ENCODE measurements at regions not wholly inside any gene's neighbourhood (a gene's known extent, or its start where the extent isn't known, plus 50 kb on each side); places are given as distances from the start of the nearest gene placed in this dataset.

DNA sequence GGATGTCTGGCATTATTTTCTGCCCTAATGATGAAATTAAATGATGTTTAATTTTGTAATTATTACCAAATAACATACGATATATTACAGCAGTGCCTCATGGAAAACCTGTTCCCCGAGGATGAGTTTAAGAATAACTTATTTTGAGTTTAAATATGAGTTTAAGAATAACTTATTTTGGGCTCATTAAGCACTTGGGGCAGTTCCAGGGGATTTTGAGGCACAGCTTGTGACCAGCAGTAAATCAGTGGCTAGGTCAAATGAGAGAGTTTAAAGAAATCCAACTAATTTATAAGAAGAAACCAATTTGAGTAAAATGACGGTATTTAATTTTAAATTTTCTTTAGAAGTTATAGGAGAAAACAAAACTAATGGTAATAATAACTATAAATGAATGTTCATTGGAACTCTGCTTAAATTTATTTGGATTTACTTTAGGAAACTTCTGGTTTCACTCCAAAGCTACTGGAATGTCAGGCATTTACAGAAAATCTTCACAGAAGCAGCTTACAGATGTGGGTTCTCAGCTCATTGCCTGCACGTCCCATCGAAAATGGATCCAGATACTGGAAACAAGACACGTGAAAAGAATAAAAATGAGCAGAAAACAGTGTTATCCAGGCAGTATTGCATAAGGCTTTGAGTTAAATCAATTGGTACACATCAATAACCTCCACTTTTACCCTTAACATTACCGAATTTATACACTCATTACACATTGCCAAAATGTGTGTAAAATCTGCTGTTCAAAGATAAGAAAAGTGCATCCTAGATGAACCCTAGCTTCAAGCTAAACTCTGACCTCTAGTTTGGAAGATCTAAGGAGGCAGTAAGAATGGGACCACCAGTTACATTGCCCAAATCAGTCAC is 784.5 kb upstream of the IGFBP3 start:
- no peak for DNase-seq

DNA sequence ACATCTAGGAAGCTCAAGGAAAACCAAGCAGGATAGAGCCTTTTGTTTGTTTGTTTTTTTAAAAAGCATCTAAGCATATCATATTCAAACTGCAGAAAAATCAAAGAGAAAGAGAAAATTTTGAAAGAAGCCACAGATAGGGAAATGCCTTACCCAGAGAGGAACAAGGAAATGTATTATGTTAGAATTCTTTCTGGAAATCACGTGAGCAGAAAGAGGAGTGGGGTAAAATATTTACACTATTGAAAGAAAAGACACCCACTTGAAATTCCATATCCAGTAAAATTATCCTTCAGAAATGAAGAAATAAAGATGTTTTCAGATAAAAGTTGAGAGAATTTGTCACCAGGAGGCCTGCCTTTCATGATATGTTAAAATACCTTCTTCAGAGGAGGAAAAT is 775.7 kb upstream of the IGFBP3 start:
- no peak for DNase-seq

- no peak for DNase-seq
These were observed 774.1 kb upstream of the IGFBP3 start for GRCh38 chr7:46695051-46695708.

GRCh38 chr7:46694058-46694457 is 773.0 kb upstream of the IGFBP3 start:
- no peak for DNase-seq

DNA sequence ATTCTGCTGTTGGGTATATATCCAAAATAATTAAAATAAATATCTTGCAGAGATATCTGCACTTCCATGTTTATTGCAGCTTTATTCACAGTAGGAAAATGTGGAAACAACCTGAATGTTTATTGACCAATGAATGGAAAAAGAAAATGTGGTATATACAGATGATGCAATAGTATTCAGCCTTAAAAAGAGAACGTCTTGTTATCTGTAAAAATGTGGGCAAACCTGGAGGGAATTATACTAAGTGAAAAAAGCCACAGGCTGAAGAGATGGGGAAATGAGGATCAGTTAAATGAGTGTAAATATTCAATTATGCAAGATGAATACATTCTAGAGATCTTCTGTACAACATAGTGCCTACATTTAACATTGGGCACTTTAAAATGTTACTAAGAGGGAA is 766.1 kb upstream of the IGFBP3 start:
- DNase-seq = no peak

- DNase-seq = no peak
These were observed 764.0 kb upstream of the IGFBP3 start for GRCh38 chr7:46685051-46685450.

DNA sequence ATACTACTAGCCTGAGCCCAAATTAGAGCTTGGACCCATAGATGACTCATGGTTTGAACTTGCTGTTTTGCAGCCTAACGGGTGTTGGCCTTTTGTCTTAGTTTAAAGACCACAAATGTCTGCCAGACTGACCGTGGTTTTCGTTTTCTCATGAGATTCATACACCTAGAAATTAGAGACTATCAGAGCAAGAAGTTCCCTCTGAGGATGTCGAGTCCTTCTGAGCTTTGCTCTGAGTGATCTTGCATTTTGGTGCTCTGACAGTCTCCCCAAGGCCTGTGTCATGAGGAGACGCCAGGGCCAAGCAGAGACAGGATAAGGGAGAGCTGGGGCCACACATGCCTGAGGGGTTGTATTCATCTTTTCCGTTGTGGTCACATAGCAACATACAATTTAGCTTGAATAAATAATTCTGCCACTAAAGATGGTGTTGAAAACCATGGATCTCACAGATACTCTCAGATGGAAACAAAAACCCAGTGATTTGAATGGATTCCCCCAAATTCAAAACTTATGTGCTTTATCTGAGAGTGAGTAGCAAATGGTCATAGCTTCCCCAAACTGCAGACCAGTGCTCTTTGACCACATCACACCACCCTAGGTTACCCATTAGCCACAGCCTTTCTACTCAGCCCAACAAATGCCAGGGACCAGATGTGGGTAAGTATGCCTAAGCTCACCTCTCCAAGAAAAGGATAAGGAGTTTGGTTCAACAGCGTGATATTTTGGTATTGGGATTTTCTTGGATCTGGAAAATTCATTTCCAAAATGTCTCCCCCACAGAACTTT is 762.0 kb upstream of the IGFBP3 start:
- no peak for DNase-seq

- no peak for DNase-seq
These were observed 760.9 kb upstream of the IGFBP3 start for GRCh38 chr7:46681865-46682503.

GRCh38 chr7:46680147-46680546 is 759.1 kb upstream of the IGFBP3 start:
- DNase-seq = no peak

DNA sequence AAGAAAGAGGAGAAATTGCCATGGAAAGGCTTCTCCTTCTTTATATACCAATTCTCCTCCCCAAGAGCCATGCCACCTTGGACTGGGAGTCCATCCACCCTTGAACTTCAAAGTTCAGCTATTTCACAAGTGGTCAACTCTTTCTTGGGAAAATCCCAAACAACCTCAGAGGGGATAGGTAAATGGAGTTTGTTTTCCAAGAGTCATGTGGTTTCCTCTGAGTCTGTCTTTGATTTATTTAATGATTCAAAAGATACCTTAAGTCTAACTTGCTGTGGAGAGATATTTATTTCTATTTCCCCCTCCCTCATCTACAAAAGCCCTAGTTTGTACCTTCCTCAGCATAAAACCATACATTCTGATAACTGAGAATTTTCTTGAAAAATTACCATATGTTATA is 758.6 kb upstream of the IGFBP3 start:
- no peak for DNase-seq

DNA sequence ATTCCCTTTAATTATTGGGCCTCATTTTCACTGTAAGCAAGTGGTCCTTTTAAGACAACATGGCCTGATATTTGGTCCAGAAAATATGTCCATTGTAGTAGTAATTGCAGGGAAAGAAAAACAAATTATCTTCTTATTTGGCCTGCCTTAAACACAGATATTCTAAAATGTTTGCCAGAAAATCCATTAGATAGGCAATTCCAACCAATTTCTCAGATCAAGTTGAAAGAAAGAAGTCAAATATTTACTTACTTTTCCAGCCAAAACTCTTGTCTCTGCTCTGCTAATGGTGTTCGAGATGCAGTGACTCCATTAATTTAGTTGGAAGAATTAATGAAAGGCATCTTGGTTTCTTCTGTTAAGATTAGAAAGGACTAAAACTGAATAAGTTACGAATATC is 757.3 kb upstream of the IGFBP3 start:
- no peak for DNase-seq

GRCh38 chr7:46675456-46675855 is 754.4 kb upstream of the IGFBP3 start:
- DNase-seq = no peak

- DNase-seq = no peak
These were observed 751.8 kb upstream of the IGFBP3 start for GRCh38 chr7:46672861-46673260.

- DNase-seq = no peak
These were observed 750.2 kb upstream of the IGFBP3 start for GRCh38 chr7:46671108-46671769.

DNA sequence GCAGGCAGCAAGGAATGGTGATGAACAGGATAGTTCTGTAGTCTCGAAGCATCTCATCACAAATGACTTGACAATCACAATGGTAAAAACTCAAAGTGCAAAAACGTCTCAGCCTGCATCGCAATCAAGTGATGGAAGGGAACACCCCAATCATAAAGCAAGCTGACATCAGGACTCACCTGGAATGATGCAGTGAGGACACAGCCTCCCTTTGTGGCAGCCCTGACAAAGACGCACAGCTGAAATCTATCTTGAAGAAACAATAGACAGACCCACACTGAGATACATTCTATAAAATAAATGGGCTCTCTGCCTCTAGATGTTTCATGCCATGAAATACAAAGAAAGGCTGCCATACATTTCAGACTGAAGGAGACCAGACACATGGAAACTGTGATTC is 748.0 kb upstream of the IGFBP3 start:
- DNase-seq = no peak

GRCh38 chr7:46664453-46664852 is 743.4 kb upstream of the IGFBP3 start:
- no peak for DNase-seq

DNA sequence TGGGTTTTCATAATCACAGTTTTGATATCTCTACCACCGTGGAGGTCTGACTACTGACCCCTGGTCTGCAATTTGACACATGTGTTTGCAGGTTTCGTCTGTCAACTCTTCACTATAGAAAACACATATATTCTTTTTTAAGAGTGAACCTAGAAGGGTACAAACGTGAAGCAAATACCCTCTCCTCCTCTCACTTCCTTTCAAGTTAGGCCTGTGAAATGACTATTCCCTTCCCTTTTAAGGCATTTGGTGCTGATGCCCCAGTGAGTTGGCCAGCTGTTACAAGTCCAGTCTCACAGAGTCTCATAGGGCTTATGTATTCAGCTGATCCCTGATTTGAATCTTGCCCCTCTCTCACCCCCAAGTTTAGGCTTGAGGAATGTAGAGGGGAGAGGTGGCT is 742.0 kb upstream of the IGFBP3 start:
- no peak for DNase-seq

- no peak for DNase-seq
These were observed 740.4 kb upstream of the IGFBP3 start for GRCh38 chr7:46661431-46661830.

DNA sequence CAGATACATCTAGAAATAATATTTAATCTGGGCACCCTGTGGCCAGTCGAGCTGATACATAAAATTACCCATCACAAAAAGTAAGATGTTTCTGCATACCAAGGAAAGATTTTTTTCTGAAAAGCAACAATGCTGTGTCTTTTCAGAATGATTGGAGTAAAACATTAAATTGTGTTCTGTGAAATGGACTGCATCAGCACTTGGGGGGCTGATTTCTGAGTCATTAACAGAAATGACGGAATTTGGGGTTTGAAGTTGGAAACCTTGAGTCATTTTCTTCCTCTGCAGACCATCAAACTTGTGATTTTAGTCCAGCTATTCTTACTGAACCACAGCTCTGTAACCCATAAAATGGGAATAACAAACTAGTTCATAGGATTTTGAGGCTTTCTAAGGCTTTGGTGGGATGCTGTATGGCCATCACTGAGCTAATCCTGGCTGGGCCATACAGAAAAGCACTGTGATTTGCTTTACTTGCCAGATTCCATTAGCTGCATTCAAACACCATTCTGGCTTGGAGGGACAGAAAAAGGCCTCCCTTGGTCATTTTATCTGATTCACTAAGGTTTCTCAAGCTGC is 739.4 kb upstream of the IGFBP3 start:
- no peak for DNase-seq

DNA sequence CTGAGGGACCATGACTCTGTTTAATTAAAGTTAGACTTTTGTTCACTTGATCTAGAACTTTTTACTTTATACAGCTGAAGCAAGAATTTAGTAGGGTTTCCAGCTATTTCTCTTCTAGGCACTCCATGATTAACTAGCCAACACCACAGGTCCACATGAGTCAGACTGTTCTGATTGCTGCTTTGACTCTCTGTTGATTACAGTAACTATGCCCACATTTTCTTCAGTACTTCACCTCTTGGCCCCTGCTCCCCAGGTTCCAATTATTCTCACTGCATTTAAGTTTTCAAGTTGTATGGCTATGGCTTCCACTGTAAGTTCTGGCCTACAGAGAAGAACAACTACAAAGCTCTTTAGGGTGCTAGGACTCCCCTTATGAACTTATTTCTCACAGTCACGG is 737.2 kb upstream of the IGFBP3 start:
- no peak for DNase-seq

GRCh38 chr7:46654546-46655443 is 733.7 kb upstream of the IGFBP3 start:
- DNase-seq = no peak

Data from activated naive CD4-positive, alpha-beta T cell treated with anti-CD3 and anti-CD28 coated beads, Interleukin-2, amount 50 U/mL, for 16 hours (primary cell).